Loucy (cell line): ENCODE measurements at regions not wholly inside any gene's neighbourhood (a gene's known extent, or its start where the extent isn't known, plus 50 kb on each side); places are given as distances from the start of the nearest gene placed in this dataset.

ENCODE experiments used
- CTCF ChIP-seq: fragments of 200-600 bp; sonication (generic); conservative IDR thresholded peaks from 2 replicates; pipeline ENCODE4 v1.5.1; 2014; ENCODE audit warnings: mild to moderate bottlenecking, antibody characterized with exemption, low read length
- EZH2phosphoT487 ChIP-seq: fragments of 200-600 bp; IDR thresholded peaks from 2 replicates; pipeline ENCODE4 v1.6.1; 2018; ENCODE audit warnings: antibody characterized with exemption, mild to moderate bottlenecking, moderate library complexity, borderline replicate concordance

- TF ChIP-seq CTCF = no peak
- no peak for TF ChIP-seq EZH2phosphoT487
These were observed 87.4 kb downstream of the PDCL3 start for GRCh38 chr2:100650151-100650550.
